Activated T-helper 17 cell treated with anti-CD3 and anti-CD28 coated beads, Interleukin-2, amount 50 U/mL, for 72 hours (primary cell): ENCODE measurements at regions not wholly inside any gene's neighbourhood (a gene's known extent, or its start where the extent isn't known, plus 50 kb on each side); places are given as distances from the start of the nearest gene placed in this dataset.
"Not testable (repeated sequence)": the region's sequence is repeated elsewhere in the genome, so short reads cannot be mapped to it uniquely, and the experiment has no call there.

Experiments
- ATAC-seq: fragments of 150-1000 bp; cut with Tn5 transposase; replicated peaks from 2 replicates; pipeline ENCODE4 v1.10.0; 2021; ENCODE audit warnings: mild to moderate bottlenecking, moderate library complexity
- H3K27ac Mint-ChIP-seq: one replicate; pipeline ENCODE4 v1.8.0; 2022; ENCODE audit warnings: mixed read lengths
- H3K27me3 Mint-ChIP-seq: one replicate; pipeline ENCODE4 v1.8.0; 2022; ENCODE audit warnings: mixed read lengths
- H3K36me3 Mint-ChIP-seq: one replicate; pipeline ENCODE4 v1.8.0; 2022; ENCODE audit warnings: low read depth, mild to moderate bottlenecking, mixed read lengths
- H3K4me1 Mint-ChIP-seq: one replicate; pipeline ENCODE4 v1.8.0; 2022; ENCODE audit warnings: mixed read lengths
- H3K4me3 Mint-ChIP-seq: one replicate; pipeline ENCODE4 v1.8.0; 2022; ENCODE audit warnings: mild to moderate bottlenecking, mixed read lengths
- H3K9me3 Mint-ChIP-seq: one replicate; pipeline ENCODE4 v1.8.0; 2022; ENCODE audit warnings: mixed read lengths

DNA sequence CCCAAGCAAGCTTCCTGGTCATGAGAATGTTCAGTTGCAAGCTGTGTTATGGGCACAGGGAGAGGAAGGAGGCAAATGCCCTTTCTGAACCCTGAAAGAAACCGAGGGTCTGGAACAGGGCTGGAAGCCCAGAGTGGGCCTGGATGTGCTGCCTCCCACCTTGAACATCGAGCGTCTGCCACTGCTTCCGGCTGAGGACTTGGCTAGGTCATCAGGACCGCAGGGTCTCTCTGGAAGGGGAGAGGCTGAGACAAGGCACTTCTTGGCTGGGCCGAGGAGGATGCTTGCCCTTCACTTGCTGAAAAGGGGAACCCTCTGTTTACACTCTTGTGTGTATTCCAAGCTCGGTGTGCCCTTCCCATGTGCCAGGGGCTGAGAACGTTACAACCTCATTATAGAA lies 168.0 kb upstream of the C1orf174 start:
- no peak for ATAC-seq
- Mint-ChIP-seq H3K27ac (no peak overlapping the region), H3K27me3 (peaks cover 24% of the 10 kb centered on the region), H3K9me3 (no peaks in the 10 kb centered on the region), H3K4me1 (no peaks in the 10 kb centered on the region), H3K36me3 (no peaks in the 10 kb centered on the region), H3K4me3 (no peak overlapping the region)

DNA sequence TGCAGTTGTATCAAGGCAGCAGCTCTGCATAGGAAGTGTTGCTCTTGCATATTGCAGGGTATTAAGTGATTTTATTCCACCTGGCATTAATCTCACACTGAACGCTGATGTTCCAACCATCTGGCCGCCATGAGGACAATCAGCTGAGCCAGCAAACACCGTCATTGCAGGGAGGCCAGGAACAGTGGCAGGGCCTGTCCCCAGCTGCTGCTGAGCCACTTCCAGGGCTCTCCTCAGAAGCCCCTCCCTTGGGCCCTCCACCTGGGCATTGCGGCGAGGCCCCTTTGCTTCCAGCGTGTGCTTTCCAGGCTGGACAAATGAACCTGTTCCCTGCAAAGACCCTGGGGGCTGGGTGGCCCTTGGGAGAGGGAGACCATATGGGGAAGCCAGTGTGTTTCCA lies 171.6 kb upstream of the C1orf174 start:
- Mint-ChIP-seq H3K27me3 (peaks cover 29% of the 10 kb centered on the region), H3K36me3 (no peaks in the 10 kb centered on the region), H3K9me3 (no peaks in the 10 kb centered on the region), H3K27ac (no peak overlapping the region), H3K4me1 (no peaks in the 10 kb centered on the region), H3K4me3 (no peak overlapping the region)
- no peak for ATAC-seq

- Mint-ChIP-seq H3K4me3 (no peak overlapping the region), H3K4me1 (no peaks in the 10 kb centered on the region), H3K27ac (no peak overlapping the region), H3K36me3 (no peaks in the 10 kb centered on the region), H3K27me3 (peaks cover 29% of the 10 kb centered on the region), H3K9me3 (no peaks in the 10 kb centered on the region)
- no peak for ATAC-seq
Observed at GRCh38 chr1:4072481-4073153, 172.5 kb upstream of the C1orf174 start.

DNA sequence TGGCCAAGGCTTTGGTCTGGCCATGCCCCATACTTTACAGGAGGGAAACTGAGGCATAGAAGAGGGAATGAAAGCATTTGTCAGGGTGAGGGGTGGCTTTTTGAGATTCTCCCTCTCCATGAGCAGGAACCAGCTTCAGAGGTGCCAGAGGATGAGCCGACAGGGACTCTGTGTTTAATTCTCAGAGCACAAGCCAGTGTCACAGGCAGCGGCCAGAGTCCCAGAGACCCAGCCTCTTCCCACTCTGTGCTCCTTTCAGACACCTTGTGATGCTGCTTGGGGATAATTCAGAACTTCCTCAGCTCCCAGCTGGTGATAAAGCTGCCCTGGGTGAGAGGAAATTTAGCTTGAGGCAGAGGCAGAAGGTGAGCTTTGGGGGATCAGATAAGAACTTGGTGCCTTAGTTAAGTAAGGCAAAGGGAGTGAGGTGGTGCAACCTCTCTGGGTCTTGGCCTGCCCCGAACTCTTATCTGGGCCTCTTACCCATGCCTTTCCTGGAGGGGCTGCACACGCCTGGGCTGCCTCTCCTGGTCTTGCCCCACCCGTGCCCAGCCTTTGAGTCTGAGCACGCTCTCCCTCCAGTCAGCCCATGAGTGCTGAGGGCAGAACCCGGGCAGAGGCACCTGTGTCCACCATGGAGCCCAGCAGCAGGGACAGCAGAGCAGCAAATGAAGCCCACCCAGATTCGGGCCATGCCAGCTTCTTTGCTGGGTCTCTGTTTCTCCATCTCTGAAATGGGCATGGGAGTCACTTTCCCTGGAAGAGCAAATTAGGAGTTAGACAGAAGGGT lies 175.6 kb upstream of the C1orf174 start:
- Mint-ChIP-seq H3K36me3 (no peaks in the 10 kb centered on the region), H3K4me1 (no peaks in the 10 kb centered on the region), H3K9me3 (no peaks in the 10 kb centered on the region), H3K4me3 (no peak overlapping the region), H3K27me3 (peaks cover 29% of the 10 kb centered on the region), H3K27ac (no peak overlapping the region)
- no peak for ATAC-seq

- Mint-ChIP-seq H3K4me1 (no peaks in the 10 kb centered on the region), H3K27me3 (peaks cover 25% of the 10 kb centered on the region), H3K36me3 (no peaks in the 10 kb centered on the region)
Observed at GRCh38 chr1:4076346-4076745, 176.3 kb upstream of the C1orf174 start.

GRCh38 chr1:4078091-4078962 lies 178.3 kb upstream of the C1orf174 start:
- H3K27ac Mint-ChIP-seq, H3K4me1 Mint-ChIP-seq, H3K4me3 Mint-ChIP-seq, H3K36me3 Mint-ChIP-seq, H3K9me3 Mint-ChIP-seq, ATAC-seq, H3K27me3 Mint-ChIP-seq: not testable (repeated sequence)

More at GRCh38 chr1:4076346-4076745, 176.3 kb upstream of the C1orf174 start:
- ATAC-seq: no peak
- no peak overlapping the region for H3K27ac Mint-ChIP-seq
- no peaks in the 10 kb centered on the region for H3K9me3 Mint-ChIP-seq
- no peak overlapping the region for H3K4me3 Mint-ChIP-seq

- Mint-ChIP-seq H3K36me3 (no peaks in the 10 kb centered on the region), H3K27ac (no peak overlapping the region), H3K9me3 (no peaks in the 10 kb centered on the region), H3K27me3 (peaks cover 7% of the 10 kb centered on the region), H3K4me3 (no peak overlapping the region), H3K4me1 (no peaks in the 10 kb centered on the region)
- ATAC-seq: no peak
Observed at GRCh38 chr1:4079815-4080214, 179.7 kb upstream of the C1orf174 start.

DNA sequence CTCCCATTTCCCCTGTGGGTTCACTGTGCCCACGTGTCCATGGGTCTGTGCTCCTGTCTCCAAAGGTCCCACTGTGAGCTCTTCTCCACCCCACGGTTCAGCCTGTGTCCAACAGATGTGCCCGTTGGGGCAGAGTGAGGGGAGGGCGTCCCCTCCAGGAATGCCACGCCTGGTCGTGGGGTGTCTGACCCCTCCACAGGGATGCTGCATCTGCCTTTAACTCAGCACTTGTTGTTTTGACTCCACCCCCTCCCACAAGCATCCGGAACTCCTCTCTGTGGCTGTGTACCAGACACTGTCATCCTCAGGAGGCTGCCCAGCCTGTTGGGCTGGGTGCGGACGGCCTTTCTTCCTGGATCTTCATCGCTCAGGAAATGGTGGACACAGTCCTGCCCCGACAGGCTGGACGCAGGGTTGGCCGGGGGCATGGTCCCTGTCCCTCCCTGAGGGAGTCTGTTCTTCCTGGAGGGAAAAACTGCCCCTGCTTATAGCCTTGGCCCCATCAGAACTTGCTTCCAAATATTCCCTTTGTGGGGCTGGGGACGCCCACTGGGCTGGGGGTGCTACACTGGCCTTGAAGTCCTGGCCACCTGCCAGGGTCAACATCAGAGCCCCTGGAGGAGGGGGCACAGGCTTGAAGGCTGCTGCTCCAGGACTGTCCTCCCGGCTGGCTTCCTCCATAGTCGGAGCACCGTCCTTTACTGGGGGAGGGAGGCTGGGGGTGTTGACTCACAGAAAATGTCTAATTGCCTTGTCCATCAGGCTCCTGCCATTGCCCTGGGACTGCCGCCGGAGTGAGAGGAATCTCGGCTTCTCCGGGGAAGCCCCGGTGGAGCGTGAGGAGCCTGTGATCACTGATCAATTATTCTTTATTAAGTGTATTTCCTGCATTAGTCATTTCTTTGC lies 182.0 kb upstream of the C1orf174 start:
- Mint-ChIP-seq H3K27me3 (peaks cover 11% of the 10 kb centered on the region), H3K4me3 (no peak overlapping the region), H3K9me3 (no peaks in the 10 kb centered on the region), H3K4me1 (no peaks in the 10 kb centered on the region), H3K36me3 (no peaks in the 10 kb centered on the region), H3K27ac (no peak overlapping the region)
- no peak for ATAC-seq

DNA sequence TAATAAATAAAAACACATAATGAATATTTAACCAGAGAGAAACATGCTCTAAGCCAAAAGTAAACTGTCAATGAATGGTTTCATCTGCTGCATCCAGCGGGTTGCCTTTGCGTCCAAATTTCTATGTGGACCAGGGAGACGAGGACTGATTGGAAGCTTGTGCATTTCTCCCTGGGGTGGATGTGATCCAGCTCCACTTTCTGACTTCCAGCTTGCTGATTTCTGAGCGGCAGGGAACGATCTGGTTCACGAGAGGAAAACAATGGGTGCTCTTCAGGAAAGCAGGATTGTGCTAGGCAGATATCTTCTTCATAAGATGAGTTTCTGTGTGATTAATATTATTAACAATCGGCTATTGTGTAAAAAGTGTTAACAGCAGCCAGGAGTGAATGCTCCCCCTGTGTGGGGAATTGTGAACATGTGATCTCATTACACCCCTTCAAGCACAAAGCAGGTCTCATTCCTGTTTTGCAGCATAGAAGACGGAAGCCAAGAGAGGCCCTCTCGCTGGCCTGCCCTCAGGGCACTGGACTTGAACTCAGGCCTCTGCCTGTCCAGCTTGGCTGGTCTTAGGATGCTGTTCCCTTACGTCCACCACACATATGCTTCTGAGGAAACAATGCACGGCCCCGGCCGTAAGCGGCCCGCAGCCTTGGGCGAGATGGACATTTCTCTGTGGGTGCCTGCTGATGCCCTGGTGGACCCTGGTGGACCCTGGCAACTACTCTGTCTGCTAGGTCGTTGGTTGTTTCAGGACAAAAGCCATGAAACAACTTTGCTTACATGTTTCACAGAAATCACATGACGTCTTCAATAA lies 183.4 kb upstream of the C1orf174 start:
- Mint-ChIP-seq H3K9me3 (no peaks in the 10 kb centered on the region), H3K4me1 (no peaks in the 10 kb centered on the region), H3K27ac (no peak overlapping the region), H3K27me3 (peaks cover 15% of the 10 kb centered on the region), H3K4me3 (no peak overlapping the region), H3K36me3 (no peaks in the 10 kb centered on the region)
- ATAC-seq: no peak

DNA sequence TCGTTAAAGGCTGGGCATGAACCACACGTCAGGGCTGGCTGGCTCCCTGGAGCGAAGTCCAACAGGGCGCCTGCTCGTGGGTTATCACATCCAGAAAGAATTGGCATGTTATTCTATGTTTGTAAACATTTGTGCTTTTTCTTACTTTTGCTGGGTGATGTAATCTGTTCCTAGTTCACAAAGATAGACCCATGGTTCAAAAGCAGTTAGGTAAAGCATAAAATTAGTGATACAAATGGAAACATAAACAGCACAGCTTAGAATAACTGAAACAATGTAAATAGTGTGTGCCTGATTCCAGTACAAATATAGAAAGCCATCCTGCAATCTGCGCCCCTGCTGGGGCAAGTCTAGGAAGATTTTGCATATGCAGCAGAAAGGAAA lies 184.0 kb upstream of the C1orf174 start:
- no peak for ATAC-seq
- H3K4me1 Mint-ChIP-seq: no peaks in the 10 kb centered on the region
- H3K9me3 Mint-ChIP-seq: no peaks in the 10 kb centered on the region
- no peaks in the 10 kb centered on the region for H3K36me3 Mint-ChIP-seq
- H3K27ac Mint-ChIP-seq: no peak overlapping the region
- no peak overlapping the region for H3K4me3 Mint-ChIP-seq
- H3K27me3 Mint-ChIP-seq: peaks cover 15% of the 10 kb centered on the region

GRCh38 chr1:4084446-4084845 lies 184.4 kb upstream of the C1orf174 start:
- Mint-ChIP-seq H3K4me1 (no peaks in the 10 kb centered on the region), H3K9me3 (no peaks in the 10 kb centered on the region), H3K27ac (no peak overlapping the region), H3K4me3 (no peak overlapping the region), H3K36me3 (no peaks in the 10 kb centered on the region), H3K27me3 (peaks cover 15% of the 10 kb centered on the region)
- no peak for ATAC-seq

DNA sequence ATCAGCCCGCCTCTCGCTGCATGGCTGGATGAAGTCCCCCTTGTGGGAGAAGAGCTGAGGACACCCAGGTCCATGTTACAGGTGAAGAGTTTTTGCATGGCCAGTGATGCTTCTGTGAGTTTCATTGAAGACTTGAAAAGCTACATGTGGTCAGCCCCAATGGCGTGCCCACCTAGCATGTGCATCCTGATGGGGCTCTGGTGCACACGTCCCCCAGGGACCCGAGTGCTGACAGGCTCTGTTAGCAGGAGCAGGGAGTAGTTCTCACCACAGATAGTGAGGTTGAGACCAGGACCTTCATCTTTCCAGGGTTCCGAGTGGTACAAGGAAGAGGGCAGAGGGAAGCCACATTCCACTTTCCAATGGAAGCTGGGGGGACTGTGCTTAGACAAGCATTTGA lies 184.8 kb upstream of the C1orf174 start:
- Mint-ChIP-seq H3K36me3 (no peaks in the 10 kb centered on the region), H3K4me1 (no peaks in the 10 kb centered on the region), H3K27me3 (peaks cover 15% of the 10 kb centered on the region), H3K9me3 (no peaks in the 10 kb centered on the region), H3K27ac (no peak overlapping the region), H3K4me3 (no peak overlapping the region)
- ATAC-seq: no peak

- Mint-ChIP-seq H3K4me3 (no peak overlapping the region), H3K4me1 (no peaks in the 10 kb centered on the region), H3K27ac (no peak overlapping the region), H3K36me3 (no peaks in the 10 kb centered on the region), H3K27me3 (peaks cover 12% of the 10 kb centered on the region), H3K9me3 (no peaks in the 10 kb centered on the region)
- ATAC-seq: no peak
Observed at GRCh38 chr1:4085546-4085945, 185.5 kb upstream of the C1orf174 start.
